GM04504 (cell line): ENCODE measurements at regions not wholly inside any gene's neighbourhood (a gene's known extent, or its start where the extent isn't known, plus 50 kb on each side); places are given as distances from the start of the nearest gene placed in this dataset.
A peak's percentile ranks its signal among the peaks of the same experiment; 100 is the strongest.
"Not testable (repeated sequence)": the region's sequence is repeated elsewhere in the genome, so short reads cannot be mapped to it uniquely, and the experiment has no call there.

ENCODE experiments used
- DNase-seq: peaks from one replicate; pipeline ENCODE4 v3.0.0-alpha.2; 2012; ENCODE audit warnings: low read depth

GRCh38 chr16:87203060-87203656, 114.0 kb downstream of the C16orf95 start:
- peak; percentile 68 for DNase-seq

- peak; percentile 50 for DNase-seq
Observed at GRCh38 chr16:87206646-87207451, 110.3 kb downstream of the C16orf95 start.

GRCh38 chr16:87207509-87207908, 109.7 kb downstream of the C16orf95 start:
- peak; percentile 80 for DNase-seq

GRCh38 chr16:87207965-87208364, 109.2 kb downstream of the C16orf95 start:
- no peak for DNase-seq

- not testable (repeated sequence) for DNase-seq
Observed at GRCh38 chr16:87208968-87209367, 108.2 kb downstream of the C16orf95 start.

- DNase-seq = no peak
Observed at GRCh38 chr16:87209808-87210512, 107.2 kb downstream of the C16orf95 start.

- DNase-seq = no peak
Observed at GRCh38 chr16:87210894-87211293, 106.3 kb downstream of the C16orf95 start.

GRCh38 chr16:87212026-87212425, 105.2 kb downstream of the C16orf95 start:
- no peak for DNase-seq

GRCh38 chr16:87213536-87213935, 103.7 kb downstream of the C16orf95 start:
- no peak for DNase-seq

GRCh38 chr16:87216148-87216840, 100.9 kb downstream of the C16orf95 start:
- DNase-seq = no peak

- no peak for DNase-seq
Observed at GRCh38 chr16:87216841-87217275, 100.3 kb downstream of the C16orf95 start.

- not testable (repeated sequence) for DNase-seq
Observed at GRCh38 chr16:87217802-87218201, 99.4 kb downstream of the C16orf95 start.

- no peak for DNase-seq
Observed at GRCh38 chr16:87218281-87219055, 98.7 kb downstream of the C16orf95 start.

GRCh38 chr16:87219287-87219909, 97.8 kb downstream of the C16orf95 start:
- DNase-seq = no peak

GRCh38 chr16:87221633-87222032, 95.6 kb downstream of the C16orf95 start:
- DNase-seq = no peak

GRCh38 chr16:87222335-87222734, 94.9 kb downstream of the C16orf95 start:
- no peak for DNase-seq

- DNase-seq = no peak
Observed at GRCh38 chr16:87223656-87224248, 93.4 kb downstream of the C16orf95 start.

GRCh38 chr16:87226926-87227295, 90.3 kb downstream of the C16orf95 start:
- DNase-seq = no peak

GRCh38 chr16:87227296-87227951, 89.8 kb downstream of the C16orf95 start:
- no peak for DNase-seq

- no peak for DNase-seq
Observed at GRCh38 chr16:87228363-87228762, 88.8 kb downstream of the C16orf95 start.
